Astrocyte of the cerebellum (primary cell): ENCODE measurements at regions not wholly inside any gene's neighbourhood (a gene's known extent, or its start where the extent isn't known, plus 50 kb on each side); places are given as distances from the start of the nearest gene placed in this dataset.

Source experiments
- DNase-seq: peaks from one replicate; pipeline ENCODE4 v3.0.0-alpha.2; 2011; ENCODE audit warnings: low read depth
- H3K4me3 ChIP-seq: 2 replicates; pipeline ENCODE4 v1.5.1; 2011; ENCODE audit warnings: mild to moderate bottlenecking, low read depth, low read length, moderate library complexity
- CTCF ChIP-seq: IDR thresholded peaks from 2 replicates; pipeline ENCODE4 v1.5.1; 2012; ENCODE audit warnings: low read length, low read depth, moderate library complexity, mild to moderate bottlenecking; ENCODE audit errors: missing control alignments
- in situ Hi-C: cut with HindIII; loops from 2 replicates; pipeline ENCODE4 v1.10.0; 2017; ENCODE audit warnings: low sequenced_read_pairs

GRCh38 chr14:65360144-65360784 lies 52.3 kb upstream of the FUT8 start:
- in situ Hi-C loops = no loop called here
- DNase-seq = no peak

GRCh38 chr14:65361920-65362319 lies 50.6 kb upstream of the FUT8 start:
- TF ChIP-seq CTCF = no peak
- in situ Hi-C loops = no loop called here
- H3K4me3 ChIP-seq = no peak overlapping the region
- peak; percentile 49 for DNase-seq

More at GRCh38 chr14:65360144-65360784, 52.3 kb upstream of the FUT8 start:
- no peak for TF ChIP-seq CTCF
- no peak overlapping the region for H3K4me3 ChIP-seq
